Liver (tissue), 8 donors: ENCODE measurements at regions not wholly inside any gene's neighbourhood (a gene's known extent, or its start where the extent isn't known, plus 50 kb on each side); places are given as distances from the start of the nearest gene placed in this dataset.

ENCODE experiments used
- DNase-seq: peaks from one replicate; pipeline ENCODE4 v3.0.0-alpha.2; 2017; ENCODE audit warnings: low spot score
- H3K27ac ChIP-seq, 2 donors: one replicate each; pipeline ENCODE4 v1.7.0; 2013; ENCODE audit warnings: inconsistent platforms in 2 of 2, low read length in 2 of 2, control low read depth in 1 of 2, low read depth in 1 of 2, mild to moderate bottlenecking in 1 of 2
- H3K27me3 ChIP-seq, 4 donors: one replicate each; pipeline versions ENCODE4 v1.6.1 to v1.7.0; 2013; ENCODE audit warnings: low read length in 3 of 4, inconsistent platforms in 1 of 4, mild to moderate bottlenecking in 1 of 4, moderate library complexity in 1 of 4; ENCODE audit not compliant: control insufficient read depth in 4 of 4, insufficient read depth in 4 of 4
- H3K36me3 ChIP-seq, 4 donors: one replicate each; pipeline versions ENCODE4 v1.6.1 to v1.7.0; 2013; ENCODE audit warnings: low read length in 3 of 4, mild to moderate bottlenecking in 3 of 4, low read depth in 1 of 4, moderate library complexity in 1 of 4; ENCODE audit not compliant: control insufficient read depth in 4 of 4, insufficient read depth in 3 of 4
- H3K4me1 ChIP-seq, 4 donors: one replicate each; pipeline versions ENCODE4 v1.6.1 to v1.7.0; 2013; ENCODE audit warnings: low read length in 3 of 4, mild to moderate bottlenecking in 3 of 4, moderate library complexity in 1 of 4; ENCODE audit not compliant: control insufficient read depth in 4 of 4, insufficient read depth in 4 of 4
- H3K4me3 ChIP-seq, 3 donors: one replicate each; pipeline versions ENCODE4 v1.6.1 to v1.7.0; 2013; ENCODE audit warnings: low read length in 3 of 3, control low read depth in 1 of 3, low read depth in 1 of 3, mild to moderate bottlenecking in 1 of 3
- H3K9ac ChIP-seq, 2 donors: one replicate each; pipeline ENCODE4 v1.7.0; 2013; ENCODE audit warnings: low read length in 2 of 2, mild to moderate bottlenecking in 2 of 2, moderate library complexity in 2 of 2, control low read depth in 1 of 2, low read depth in 1 of 2
- H3K9me3 ChIP-seq, 4 donors: one replicate each; pipeline versions ENCODE4 v1.6.1 to v1.7.0; 2013; ENCODE audit warnings: low read length in 3 of 4; ENCODE audit not compliant: control insufficient read depth in 4 of 4
- CTCF ChIP-seq: fragments of 150-350 bp; IDR thresholded peaks from 2 replicates; pipeline ENCODE4 v1.5.1; 2017; ENCODE audit warnings: improper control_type of control experiment, low read depth, low read length; ENCODE audit not compliant: missing input control
- EGR1 ChIP-seq, 2 donors: IDR thresholded peaks; 2 replicates each; pipeline ENCODE4 v1.6.1; 2016 to 2018; ENCODE audit warnings: antibody characterized with exemption in 2 of 2, low read depth in 2 of 2
- FOXA1 ChIP-seq: IDR thresholded peaks from 2 replicates; pipeline ENCODE4 v1.6.1; 2016; ENCODE audit warnings: antibody characterized with exemption
- GABPA ChIP-seq, 2 donors: IDR thresholded peaks in 1 of 2; conservative IDR thresholded peaks in 1 of 2; 2 replicates each; pipeline ENCODE4 v1.6.1; 2016; ENCODE audit warnings: antibody characterized with exemption in 2 of 2, mild to moderate bottlenecking in 1 of 2, moderate library complexity in 1 of 2
- HNF4A ChIP-seq, 2 donors: conservative IDR thresholded peaks; 2 replicates each; pipeline ENCODE4 v1.6.1; 2016; ENCODE audit warnings: antibody characterized with exemption in 2 of 2, mild to moderate bottlenecking in 2 of 2
- HNF4G ChIP-seq: IDR thresholded peaks from 2 replicates; pipeline ENCODE4 v1.6.1; 2016; ENCODE audit warnings: antibody characterized with exemption
- JUND ChIP-seq, 2 donors: IDR thresholded peaks; 2 replicates each; pipeline ENCODE4 v1.6.1; 2016; ENCODE audit warnings: antibody characterized with exemption in 2 of 2
- NR2F2 ChIP-seq: IDR thresholded peaks from 2 replicates; pipeline ENCODE4 v1.6.1; 2016; ENCODE audit warnings: antibody characterized with exemption
- RXRA ChIP-seq, 2 donors: IDR thresholded peaks; 2 replicates each; pipeline ENCODE4 v1.6.1; 2017 to 2018; ENCODE audit warnings: antibody characterized with exemption in 2 of 2, mild to moderate bottlenecking in 1 of 2
- SP1 ChIP-seq: IDR thresholded peaks from 2 replicates; pipeline ENCODE4 v1.6.1; 2018; ENCODE audit warnings: antibody characterized with exemption, mild to moderate bottlenecking
- TAF1 ChIP-seq: conservative IDR thresholded peaks from 2 replicates; pipeline ENCODE4 v1.6.1; 2016; ENCODE audit warnings: antibody characterized with exemption, mild to moderate bottlenecking
- YY1 ChIP-seq: IDR thresholded peaks from 2 replicates; pipeline ENCODE4 v1.6.1; 2016; ENCODE audit warnings: antibody characterized with exemption, mild to moderate bottlenecking
- ZBTB33 ChIP-seq: IDR thresholded peaks from 2 replicates; pipeline ENCODE4 v1.6.1; 2016; ENCODE audit warnings: antibody characterized with exemption
- WGBS: extraction: QIAGEN DNeasy Blood & Tissue Kit; methylation state at CpG from one replicate; pipeline ENCODE4 v1.1.7; 2013; 5-methylcytosine and 5-hydroxymethylcytosine counted together
- TF ChIP-seq, protein P1 (sequence below): IDR thresholded peaks from 2 replicates; pipeline ENCODE4 v1.6.1; 2016; ENCODE audit warnings: antibody characterized with exemption
- donor health status: healthy.
- donor health status: healthy.
- donor health status: healthy.
- donor health status: healthy.
- donor health status: healthy.

GRCh38 chr18:28269750-28270149 lies 92.8 kb upstream of the CDH2 start (continued):
- TF ChIP-seq CTCF (no peak), EGR1 (IDR thresholded peaks at IDR 0.05; ENCODE audit: low read depth in 2 of 2) (no peak)

DNA sequence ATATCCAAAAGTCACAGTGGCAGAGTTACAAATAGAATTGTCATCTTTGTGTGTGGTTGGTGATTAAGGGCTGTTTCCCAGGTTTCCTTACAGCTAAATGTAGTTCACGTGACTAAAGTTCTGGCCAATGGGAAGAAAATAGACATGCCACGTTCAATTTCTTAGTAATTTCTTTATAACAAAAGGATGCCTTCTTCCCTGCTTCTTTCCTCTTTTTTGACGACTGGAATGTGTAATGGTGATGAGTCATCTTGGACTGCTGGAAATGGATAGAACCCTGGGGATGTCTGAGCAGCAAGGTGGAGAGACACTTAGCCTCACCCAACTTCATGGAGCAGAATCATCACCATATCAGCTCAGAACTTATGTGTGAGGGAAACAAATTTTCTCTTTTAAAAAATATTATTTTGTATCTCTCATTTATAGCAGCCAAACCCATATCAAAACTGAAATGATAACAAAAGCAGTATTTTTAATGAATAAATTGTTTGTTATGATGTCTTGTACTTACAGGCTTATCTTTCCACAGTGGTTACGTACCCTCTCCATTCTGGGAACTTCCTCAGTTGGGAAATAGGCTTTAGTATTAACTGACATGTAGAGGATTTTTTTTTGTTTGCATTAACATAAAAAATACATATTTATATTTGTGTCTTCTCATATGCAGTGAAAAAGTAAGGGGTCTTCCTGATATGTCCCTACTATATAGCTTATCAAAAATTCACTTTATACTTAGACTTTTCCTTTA lies 91.1 kb upstream of the CDH2 start:
- TF ChIP-seq JUND (IDR thresholded peaks at IDR 0.05) (peak in 1 of 2 donors; percentile 9), FOXA1 (no peak), HNF4A (conservative IDR thresholded peaks at IDR 0.05) (no peak), NR2F2 (no peak)
- Histone ChIP-seq H3K4me1 (no peaks in the 10 kb centered on the region), H3K9me3 (peaks cover 0 to 3% (median 0%) of the 10 kb centered on the region in 4 donors), H3K9ac (no peak overlapping the region), H3K36me3 (no peaks in the 10 kb centered on the region), H3K4me3 (no peak overlapping the region), H3K27me3 (peaks cover 0 to 3% (median 0%) of the 10 kb centered on the region in 4 donors), H3K27ac (no peak overlapping the region)
- 57% methylated on average over 4 of the region's 4 CpGs for WGBS
- DNase-seq: no peak

DNA sequence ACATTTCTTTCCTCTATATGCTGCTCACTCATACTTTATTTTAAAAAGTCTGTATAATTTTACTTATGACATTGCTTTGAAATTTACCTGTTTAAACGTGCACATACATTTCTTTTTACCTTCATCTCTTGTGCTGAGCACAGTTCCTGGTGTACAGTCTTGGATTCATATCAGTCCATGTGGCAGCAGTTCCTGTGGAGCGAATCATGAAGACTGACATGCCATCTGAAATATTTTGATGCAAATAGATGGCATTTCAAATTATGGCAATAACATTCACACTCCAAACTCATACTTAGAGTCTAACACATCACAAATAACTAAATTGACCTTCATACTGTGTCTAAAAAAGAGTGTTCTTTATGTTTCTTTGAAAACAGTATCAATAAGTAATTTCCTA lies 90.3 kb upstream of the CDH2 start:
- Histone ChIP-seq H3K36me3 (no peaks in the 10 kb centered on the region), H3K4me3 (no peak overlapping the region), H3K9me3 (peaks cover 0 to 3% (median 0%) of the 10 kb centered on the region in 4 donors), H3K27ac (no peak overlapping the region), H3K9ac (no peak overlapping the region), H3K27me3 (no peaks in the 10 kb centered on the region), H3K4me1 (no peaks in the 10 kb centered on the region)
- no peak for TF ChIP-seq NR2F2
- TF ChIP-seq SP1: no peak
- TF ChIP-seq ZBTB33: no peak
- no peak for TF ChIP-seq HNF4G
- no peak for TF ChIP-seq RXRA (IDR thresholded peaks at IDR 0.05)
- TF ChIP-seq GABPA (IDR thresholded peaks at IDR 0.05 in 1 of 2, conservative IDR thresholded peaks at IDR 0.05 in 1 of 2): no peak
- TF ChIP-seq, protein P1, sequence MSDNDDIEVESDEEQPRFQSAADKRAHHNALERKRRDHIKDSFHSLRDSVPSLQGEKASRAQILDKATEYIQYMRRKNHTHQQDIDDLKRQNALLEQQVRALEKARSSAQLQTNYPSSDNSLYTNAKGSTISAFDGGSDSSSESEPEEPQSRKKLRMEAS: no peak
- no peak for TF ChIP-seq YY1
- TF ChIP-seq TAF1: no peak
- DNase-seq: no peak
- WGBS: 69% methylated on average over 2 of the region's 2 CpGs
